ENCODE measurements at regions not wholly inside any gene's neighbourhood (a gene's known extent, or its start where the extent isn't known, plus 50 kb on each side); places are given as distances from the start of the nearest gene placed in this dataset.

- CTCF ChIA-PET = no interaction called here
- TF ChIP-seq, protein P1, sequence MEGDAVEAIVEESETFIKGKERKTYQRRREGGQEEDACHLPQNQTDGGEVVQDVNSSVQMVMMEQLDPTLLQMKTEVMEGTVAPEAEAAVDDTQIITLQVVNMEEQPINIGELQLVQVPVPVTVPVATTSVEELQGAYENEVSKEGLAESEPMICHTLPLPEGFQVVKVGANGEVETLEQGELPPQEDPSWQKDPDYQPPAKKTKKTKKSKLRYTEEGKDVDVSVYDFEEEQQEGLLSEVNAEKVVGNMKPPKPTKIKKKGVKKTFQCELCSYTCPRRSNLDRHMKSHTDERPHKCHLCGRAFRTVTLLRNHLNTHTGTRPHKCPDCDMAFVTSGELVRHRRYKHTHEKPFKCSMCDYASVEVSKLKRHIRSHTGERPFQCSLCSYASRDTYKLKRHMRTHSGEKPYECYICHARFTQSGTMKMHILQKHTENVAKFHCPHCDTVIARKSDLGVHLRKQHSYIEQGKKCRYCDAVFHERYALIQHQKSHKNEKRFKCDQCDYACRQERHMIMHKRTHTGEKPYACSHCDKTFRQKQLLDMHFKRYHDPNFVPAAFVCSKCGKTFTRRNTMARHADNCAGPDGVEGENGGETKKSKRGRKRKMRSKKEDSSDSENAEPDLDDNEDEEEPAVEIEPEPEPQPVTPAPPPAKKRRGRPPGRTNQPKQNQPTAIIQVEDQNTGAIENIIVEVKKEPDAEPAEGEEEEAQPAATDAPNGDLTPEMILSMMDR (IDR thresholded peaks at IDR 0.05) = no peak
- intact Hi-C loops (cut with DNase I, micrococcal nuclease) = no loop called here
- Mint-ChIP-seq H3K4me1 (ENCODE audit: low read depth) (no peaks in the 10 kb centered on the region), H3K36me3 (ENCODE audit: low read depth) (no peaks in the 10 kb centered on the region), H3K27ac (no peak overlapping the region), H3K4me3 (no peak overlapping the region), H3K27me3 (no peaks in the 10 kb centered on the region), H3K9me3 (no peaks in the 10 kb centered on the region)
- DNase-seq (no peak), ATAC-seq (ENCODE audit: poor library complexity) (no peak)
- Histone ChIP-seq H3K27ac (ENCODE audit: low read depth in 1 of 2, low read length in 2 of 2) (no peak overlapping the region), H3K27me3 (ENCODE audit: control insufficient read depth in 1 of 2, insufficient read depth in 2 of 2, low read length in 2 of 2) (no peaks in the 10 kb centered on the region), H3K9me3 (ENCODE audit: control insufficient read depth in 1 of 2, insufficient read depth in 1 of 2, low read length in 2 of 2) (no peaks in the 10 kb centered on the region), H3K4me1 (ENCODE audit: insufficient read depth, low read length) (no peaks in the 10 kb centered on the region), H3K4me3 (ENCODE audit: low read length) (no peak overlapping the region), H3K36me3 (ENCODE audit: insufficient read depth, low read length) (no peaks in the 10 kb centered on the region)
- POLR2A ChIA-PET = no interaction called here
Observed at GRCh38 chr5:81908771-81909170, 63.1 kb upstream of the ATG10 start.

- H3K4me3 ChIP-seq (ENCODE audit: low read length) = no peak overlapping the region
- ChIA-PET POLR2A (no interaction called here), CTCF (no interaction called here)
Observed at GRCh38 chr5:81908044-81908443, 63.8 kb upstream of the ATG10 start.

DNA sequence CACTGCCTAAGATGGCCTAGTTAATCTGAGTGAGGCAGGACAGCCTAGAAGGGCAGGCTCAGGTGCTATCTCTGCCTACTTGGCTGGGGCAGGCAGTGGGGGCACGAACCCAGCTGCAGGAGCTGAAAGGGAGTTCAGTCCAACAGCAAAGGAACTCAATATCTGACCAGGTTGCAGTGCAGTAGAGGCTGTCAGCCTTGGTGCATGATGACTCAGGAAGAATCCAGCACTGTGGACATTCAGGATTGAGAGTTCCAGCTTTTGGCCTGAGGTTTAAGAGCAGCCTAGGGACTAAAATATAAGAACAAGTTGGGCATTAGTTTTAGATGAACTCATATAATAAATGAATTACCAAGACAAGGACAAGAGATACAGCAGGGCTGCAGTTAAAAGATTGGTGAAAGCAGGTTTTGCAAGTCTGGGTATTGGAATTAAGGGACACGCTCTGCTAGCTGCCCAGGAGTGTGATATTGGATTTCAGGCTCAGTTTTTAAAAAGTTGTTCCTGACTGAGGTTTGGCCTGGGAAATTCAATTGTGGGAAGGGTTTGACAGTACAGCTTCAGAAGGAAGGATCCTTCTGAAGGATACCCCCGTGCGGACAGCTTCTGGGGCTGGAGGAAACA, 64.7 kb upstream of the ATG10 start:
- no peak overlapping the region for H3K27ac ChIP-seq (ENCODE audit: low read depth in 1 of 2, low read length in 2 of 2)
- DNase-seq = no peak
- intact Hi-C loops (cut with DNase I, micrococcal nuclease) = no loop called here
- no peaks in the 10 kb centered on the region for H3K36me3 ChIP-seq (ENCODE audit: insufficient read depth, low read length)
- H3K4me1 ChIP-seq (ENCODE audit: insufficient read depth, low read length) = no peaks in the 10 kb centered on the region
- no peak for ATAC-seq (ENCODE audit: poor library complexity)
- H3K9me3 ChIP-seq (ENCODE audit: control insufficient read depth in 1 of 2, insufficient read depth in 1 of 2, low read length in 2 of 2) = no peaks in the 10 kb centered on the region
- CTCF ChIA-PET = no interaction called here
- H3K4me3 Mint-ChIP-seq = no peak overlapping the region
- no peaks in the 10 kb centered on the region for H3K9me3 Mint-ChIP-seq
- TF ChIP-seq, protein P1 (IDR thresholded peaks at IDR 0.05) = no peak
- H3K27me3 Mint-ChIP-seq = no peaks in the 10 kb centered on the region
- no peaks in the 10 kb centered on the region for H3K27me3 ChIP-seq (ENCODE audit: control insufficient read depth in 1 of 2, insufficient read depth in 2 of 2, low read length in 2 of 2)
- no peaks in the 10 kb centered on the region for H3K36me3 Mint-ChIP-seq (ENCODE audit: low read depth)
- POLR2A ChIA-PET = no interaction called here
- no peak overlapping the region for H3K27ac Mint-ChIP-seq
- H3K4me1 Mint-ChIP-seq (ENCODE audit: low read depth) = no peaks in the 10 kb centered on the region
- no peak overlapping the region for H3K4me3 ChIP-seq (ENCODE audit: low read length)

More at GRCh38 chr5:81908044-81908443, 63.8 kb upstream of the ATG10 start:
- H3K27ac ChIP-seq (ENCODE audit: low read depth in 1 of 2, low read length in 2 of 2) = no peak overlapping the region
- no peaks in the 10 kb centered on the region for H3K4me1 ChIP-seq (ENCODE audit: insufficient read depth, low read length)
- intact Hi-C loops (cut with DNase I, micrococcal nuclease) = no loop called here
- no peak overlapping the region for H3K27ac Mint-ChIP-seq
- no peaks in the 10 kb centered on the region for H3K36me3 Mint-ChIP-seq (ENCODE audit: low read depth)
- H3K9me3 Mint-ChIP-seq = no peaks in the 10 kb centered on the region
- ATAC-seq (ENCODE audit: poor library complexity) (no peak), DNase-seq (no peak)
- H3K27me3 Mint-ChIP-seq = no peaks in the 10 kb centered on the region
- no peaks in the 10 kb centered on the region for H3K36me3 ChIP-seq (ENCODE audit: insufficient read depth, low read length)
- H3K4me1 Mint-ChIP-seq (ENCODE audit: low read depth) = no peaks in the 10 kb centered on the region
- TF ChIP-seq, protein P1 (IDR thresholded peaks at IDR 0.05) = no peak
- H3K27me3 ChIP-seq (ENCODE audit: control insufficient read depth in 1 of 2, insufficient read depth in 2 of 2, low read length in 2 of 2) = no peaks in the 10 kb centered on the region
- no peaks in the 10 kb centered on the region for H3K9me3 ChIP-seq (ENCODE audit: control insufficient read depth in 1 of 2, insufficient read depth in 1 of 2, low read length in 2 of 2)
- no peak overlapping the region for H3K4me3 Mint-ChIP-seq

Measured in CD4-positive, alpha-beta T cell (primary cell).